ENCODE measurements at regions not wholly inside any gene's neighbourhood (a gene's known extent, or its start where the extent isn't known, plus 50 kb on each side); places are given as distances from the start of the nearest gene placed in this dataset.

GRCh38 chr6:79812195-79812594 is 135.2 kb downstream of the ELOVL4 start:
- TF ChIP-seq ZBTB26 (tag by site-specific recombination; optimal IDR thresholded peaks at IDR 0.05): no peak
- TF ChIP-seq CTCF (tag by site-specific recombination; IDR thresholded peaks at IDR 0.05): no peak
- TF ChIP-seq KLF10 (tag by site-specific recombination; IDR thresholded peaks at IDR 0.05): no peak
- no peak for TF ChIP-seq ZNF747 (tag by site-specific recombination; IDR thresholded peaks at IDR 0.05)
- no peak for TF ChIP-seq SETDB1 (IDR thresholded peaks at IDR 0.05; ENCODE audit: insufficient read length, low read length)
- TF ChIP-seq HOXA7 (CRISPR knock-in tag; IDR thresholded peaks at IDR 0.05; ENCODE audit: borderline replicate concordance): no peak
